DMS53 (cell line): ENCODE measurements at regions not wholly inside any gene's neighbourhood (a gene's known extent, or its start where the extent isn't known, plus 50 kb on each side); places are given as distances from the start of the nearest gene placed in this dataset.

Experiments
- DNase-seq: peaks from one replicate; lab custom pipeline; 2025; lab: John Stamatoyannopoulos, UW

DNA sequence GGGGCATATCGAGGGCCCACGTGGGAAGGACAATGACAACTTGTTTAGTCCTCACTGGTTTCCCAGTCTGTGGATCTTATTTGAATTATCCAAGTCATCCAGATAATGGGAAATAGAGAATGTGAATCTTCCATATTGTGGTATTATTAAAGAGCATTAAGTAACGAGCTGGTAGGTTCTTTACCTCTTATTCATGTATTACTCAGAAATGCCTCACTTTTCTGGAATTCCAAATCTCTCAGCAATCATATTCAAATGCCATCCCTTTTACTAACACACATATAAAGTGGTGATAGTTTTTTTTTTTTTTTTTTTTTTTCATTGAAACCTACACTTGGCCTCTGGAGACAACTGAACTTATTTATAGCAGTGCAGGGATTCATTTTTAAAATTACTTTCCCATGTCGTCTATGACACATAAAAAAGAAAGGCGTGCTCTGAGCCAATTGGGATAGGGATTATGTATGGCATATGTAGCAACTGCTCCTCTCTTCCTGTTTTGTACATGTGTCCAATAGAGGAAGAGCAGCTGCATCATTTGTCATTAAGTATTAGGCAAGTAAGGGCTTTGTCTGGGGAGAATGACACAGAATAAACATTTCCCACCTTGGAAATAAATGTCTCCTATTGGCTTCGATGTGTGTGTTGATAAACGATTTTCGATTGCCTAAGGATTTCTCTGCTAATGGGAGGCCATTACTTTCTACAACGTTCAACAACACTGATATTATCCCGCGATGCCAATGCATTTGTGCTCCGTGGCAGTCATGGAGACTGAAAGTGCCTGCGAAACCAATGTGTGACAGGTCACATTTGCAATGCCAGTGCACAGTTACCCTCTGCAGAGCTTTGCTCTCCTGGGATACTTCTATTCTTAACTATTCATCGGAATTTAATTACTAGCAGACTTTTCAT is 78.6 kb upstream of the IFNG-AS1 start:
- no peak for DNase-seq

DNA sequence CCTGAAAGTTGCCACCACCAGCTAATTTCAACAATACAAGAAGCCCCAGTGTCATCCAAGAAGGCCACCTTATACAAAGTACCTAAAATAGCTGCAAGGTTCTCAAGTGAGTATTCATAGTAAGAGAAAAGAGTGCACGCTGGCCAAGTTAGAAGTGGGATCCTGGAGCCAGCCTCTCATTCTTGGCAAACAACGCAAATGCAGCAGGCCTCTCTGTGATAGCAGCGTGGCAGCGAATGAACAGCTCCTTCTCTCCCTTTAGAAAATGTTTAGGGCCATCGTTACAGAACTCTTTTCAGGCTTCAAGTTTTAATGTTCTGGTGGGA is 78.0 kb upstream of the IFNG-AS1 start:
- no peak for DNase-seq

DNA sequence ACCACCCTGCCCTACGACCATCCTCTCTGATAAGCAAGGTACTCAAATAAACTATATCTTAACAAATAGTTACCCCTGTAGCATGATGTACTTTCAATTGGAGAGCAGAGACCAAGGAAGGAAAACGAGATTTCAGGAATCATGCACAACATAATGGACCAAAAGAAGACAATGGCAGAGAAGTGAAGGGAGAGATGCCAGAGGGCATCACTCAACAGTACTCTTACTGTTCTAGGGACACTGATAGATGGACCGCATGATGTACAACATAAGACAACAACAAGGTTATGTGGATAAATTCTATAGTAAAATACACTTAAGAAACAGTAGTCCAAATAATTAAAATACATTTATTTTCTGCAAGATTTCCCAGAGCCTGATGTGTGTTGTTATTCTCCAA is 77.5 kb upstream of the IFNG-AS1 start:
- DNase-seq = no peak

DNA sequence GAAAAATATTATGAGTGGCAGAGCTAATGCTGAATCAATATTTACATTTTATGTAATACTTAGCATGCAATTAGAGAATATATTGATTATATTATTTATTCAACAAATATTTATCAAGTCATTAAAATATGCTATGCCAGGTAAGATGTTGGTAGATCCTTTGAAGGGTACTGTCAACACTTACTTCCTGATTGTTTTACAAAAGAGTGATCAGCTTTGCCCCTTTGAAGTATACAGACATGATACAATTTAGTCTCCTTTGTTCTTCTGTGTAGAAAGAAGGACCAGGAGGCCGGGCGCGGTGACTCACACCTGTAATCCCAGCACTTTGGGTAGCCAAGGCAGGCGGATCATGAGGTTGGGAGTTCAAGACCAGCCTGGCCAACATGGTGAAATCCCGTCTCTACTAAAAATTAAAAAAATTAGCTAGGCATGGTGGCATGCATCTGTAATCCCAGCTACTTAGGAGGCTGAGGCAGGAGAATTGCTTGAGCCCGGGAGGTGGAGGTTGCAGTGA is 73.9 kb upstream of the IFNG-AS1 start:
- peak; percentile 94 for DNase-seq

DNA sequence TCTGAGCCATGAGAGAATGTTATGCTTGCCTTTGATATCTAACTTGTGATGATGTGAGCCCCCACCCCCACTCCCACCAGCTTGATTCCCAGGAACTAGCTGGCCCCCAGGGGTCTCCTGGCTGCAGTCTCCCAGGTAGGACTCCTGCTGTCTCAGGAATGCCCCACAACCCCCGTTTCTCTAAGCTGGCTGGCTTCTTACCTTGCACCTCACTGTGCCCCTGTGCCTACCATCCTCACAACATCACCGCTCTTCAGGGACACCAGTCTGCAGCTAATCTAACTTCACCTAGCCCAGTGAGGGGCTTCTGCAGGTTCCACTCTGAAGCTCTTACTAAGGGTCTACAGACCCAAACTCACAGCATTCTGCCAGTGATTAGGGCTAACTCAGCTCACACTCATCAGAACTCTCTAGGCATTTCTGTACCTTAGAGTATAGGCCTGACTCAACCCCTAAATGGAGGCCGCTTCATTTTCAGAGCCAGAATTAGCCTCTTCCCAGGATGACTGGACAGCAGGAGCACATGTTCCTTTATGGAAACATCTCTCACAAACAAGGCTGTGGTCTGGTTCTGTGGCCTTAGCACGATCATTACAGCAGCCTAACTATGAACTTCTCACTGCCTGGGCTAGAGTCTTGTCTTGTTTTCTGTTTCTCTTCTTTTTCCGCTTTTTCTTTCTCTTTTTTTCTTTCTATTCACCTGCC is 72.8 kb upstream of the IFNG-AS1 start:
- DNase-seq = peak; percentile 19

DNA sequence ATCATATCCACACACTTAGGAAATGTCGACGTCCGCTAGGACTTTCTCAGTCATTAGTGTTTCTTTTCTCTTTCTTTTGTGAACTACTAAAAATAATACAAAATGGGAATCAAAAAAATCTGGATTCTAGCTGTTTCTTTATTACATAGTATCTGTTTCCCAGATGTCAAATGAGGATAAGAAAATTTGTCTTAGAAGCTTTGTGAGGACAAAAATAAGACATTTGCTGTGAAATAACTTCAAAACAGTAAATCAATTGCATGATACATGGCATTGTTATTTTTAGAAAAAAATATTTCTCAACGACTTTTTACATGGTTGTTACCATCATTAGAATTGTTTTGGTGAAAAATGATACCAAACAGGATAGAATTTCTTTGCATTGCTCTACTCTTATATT is 71.4 kb upstream of the IFNG-AS1 start:
- DNase-seq = no peak

DNA sequence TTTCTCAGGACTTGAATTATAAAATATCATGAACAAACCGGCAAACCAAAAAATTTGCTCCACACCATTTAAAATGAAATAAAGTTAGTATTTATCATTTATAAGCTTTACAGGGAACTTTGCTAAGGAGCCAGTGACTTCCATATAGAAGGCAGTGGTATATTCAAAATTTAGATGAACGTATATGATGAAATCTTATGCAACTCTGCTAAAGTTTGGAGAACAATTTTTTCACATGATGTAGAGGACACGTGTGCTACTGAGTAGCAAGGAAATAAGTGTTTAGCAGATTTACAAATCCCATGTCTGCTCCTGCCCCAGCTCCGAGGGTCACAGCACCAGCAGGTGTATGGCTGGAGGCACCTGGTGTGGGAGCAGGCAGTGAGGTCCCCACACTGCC is 70.8 kb upstream of the IFNG-AS1 start:
- DNase-seq = no peak

DNA sequence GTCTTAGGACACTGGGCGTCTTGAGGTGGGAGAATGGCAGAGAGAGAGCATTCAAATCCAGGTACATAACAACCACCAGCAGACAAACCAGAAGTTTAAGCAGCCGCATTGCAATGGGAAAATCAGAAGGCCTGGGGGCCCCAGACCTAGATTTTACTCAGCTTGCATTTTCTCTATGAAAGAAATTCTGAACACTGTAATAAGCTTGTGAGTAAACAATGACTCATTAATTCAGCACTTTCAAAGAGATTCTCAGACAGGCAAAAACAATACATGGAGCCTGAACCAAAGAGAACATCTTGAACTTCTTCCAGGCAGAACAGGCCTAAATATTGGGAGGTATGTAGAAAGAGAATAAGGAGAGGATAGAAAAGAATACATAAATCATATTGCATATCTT is 69.8 kb upstream of the IFNG-AS1 start:
- peak; percentile 77 for DNase-seq

DNA sequence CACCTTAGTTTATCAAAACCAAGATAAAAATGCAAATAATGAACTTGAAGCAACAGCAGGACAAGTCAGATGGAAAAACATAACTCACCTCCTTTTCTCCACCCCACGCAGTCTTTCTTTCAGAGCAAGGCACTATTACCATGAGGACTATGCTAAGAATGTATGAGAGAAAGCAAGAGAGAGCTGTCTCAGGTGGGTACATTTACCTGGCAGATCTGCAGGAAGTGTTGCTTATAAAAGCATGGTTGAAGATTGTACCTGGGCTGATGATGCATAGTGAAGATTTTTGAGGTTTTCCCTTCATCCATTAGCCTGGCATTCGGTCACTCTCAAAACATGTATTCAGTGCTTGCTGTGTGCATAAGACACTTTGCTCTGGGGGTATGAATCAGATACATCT is 68.8 kb upstream of the IFNG-AS1 start:
- DNase-seq = no peak

DNA sequence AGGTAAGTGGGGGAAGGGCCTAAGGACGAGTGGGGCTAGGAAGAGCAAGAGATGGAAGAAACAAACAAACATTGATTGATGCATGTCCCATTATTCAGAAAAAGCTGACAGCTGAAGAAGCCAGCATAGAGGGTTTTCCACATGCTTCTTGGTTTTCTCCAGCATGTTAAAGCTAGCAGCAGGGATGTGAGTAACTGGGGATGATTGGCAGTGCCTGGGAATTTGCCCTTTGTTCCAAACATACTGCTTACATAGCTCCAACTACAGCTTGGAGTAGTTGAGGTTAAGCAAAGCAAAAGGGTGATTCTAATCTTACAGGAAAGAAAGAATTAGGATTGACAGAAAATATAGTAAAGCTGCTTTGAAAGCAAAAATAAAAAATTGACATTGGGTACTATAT is 68.0 kb upstream of the IFNG-AS1 start:
- DNase-seq = peak; percentile 18

DNA sequence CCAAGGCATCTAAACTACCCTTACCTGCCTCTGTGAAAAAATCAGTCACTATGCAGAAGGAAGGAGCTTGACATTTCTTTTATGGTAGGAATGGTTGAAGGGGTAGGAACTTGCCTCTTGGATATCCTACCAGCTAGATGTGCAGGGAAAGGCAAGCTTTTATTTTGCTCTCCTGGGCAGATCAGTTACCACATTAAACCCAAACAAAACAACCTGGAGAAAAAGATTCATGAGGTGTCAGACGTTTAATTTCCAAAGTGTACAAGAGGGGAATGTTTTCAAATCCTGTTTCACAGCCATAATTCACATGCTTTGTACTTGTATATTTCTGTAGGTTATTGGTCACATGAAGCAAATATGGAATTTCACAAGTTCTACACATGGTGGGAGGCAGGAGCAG is 67.0 kb upstream of the IFNG-AS1 start:
- no peak for DNase-seq

DNA sequence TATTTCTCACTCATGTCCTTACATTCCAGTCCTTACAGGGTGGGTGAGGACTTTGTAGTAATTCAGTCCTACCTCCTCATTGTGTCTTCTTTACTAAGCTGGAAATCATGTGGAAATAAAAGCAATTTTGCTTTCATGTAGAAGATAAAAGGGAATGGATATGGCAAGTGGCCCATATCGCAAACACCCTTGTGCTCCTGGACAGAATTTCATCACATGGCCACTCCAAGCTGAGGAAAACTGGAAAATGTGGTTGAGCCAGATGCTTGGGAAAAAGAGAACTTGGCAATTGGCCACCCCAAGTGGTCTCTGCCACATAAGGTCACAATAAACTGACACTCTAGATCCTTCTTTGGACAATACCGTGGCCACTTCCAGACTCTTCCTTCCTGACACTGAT is 64.2 kb upstream of the IFNG-AS1 start:
- DNase-seq = peak; percentile 81

DNA sequence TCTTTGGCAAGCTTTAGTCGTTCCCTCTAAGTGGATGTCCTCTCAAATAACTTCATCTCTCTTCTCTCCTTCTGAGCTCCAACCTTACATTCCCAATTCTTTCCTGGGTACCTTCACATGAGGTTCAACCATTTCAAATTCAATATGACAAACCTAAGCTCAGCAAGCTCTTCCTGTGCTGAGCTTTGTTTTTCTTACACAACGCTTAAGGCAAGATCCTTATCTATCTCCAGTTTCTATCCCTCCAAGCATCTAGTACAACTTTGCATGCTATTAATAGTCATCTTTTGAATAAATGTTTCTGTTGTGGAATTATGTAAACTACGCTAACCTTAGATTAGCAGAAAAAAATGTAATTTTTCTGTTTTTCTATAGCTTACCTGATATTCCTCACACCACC is 63.7 kb upstream of the IFNG-AS1 start:
- DNase-seq = no peak

DNA sequence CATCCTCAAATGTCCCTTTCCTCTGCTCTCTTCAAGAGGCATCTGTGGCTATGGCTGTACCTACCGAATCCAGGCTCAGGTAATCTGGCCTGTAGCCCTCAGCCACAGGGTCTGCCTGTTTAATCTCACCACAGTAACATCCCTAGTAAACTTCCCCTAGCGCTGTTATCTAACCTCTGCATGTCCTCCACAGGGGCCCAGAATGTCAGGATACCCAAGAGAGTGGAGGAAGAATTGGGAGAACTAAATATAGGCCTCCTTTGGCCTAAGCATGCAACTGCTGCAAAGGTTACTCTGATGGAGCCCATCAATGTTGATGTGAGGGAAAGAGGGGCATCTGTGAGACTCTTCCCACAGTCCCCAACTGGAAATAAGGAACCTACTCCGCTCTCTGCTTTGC is 63.2 kb upstream of the IFNG-AS1 start:
- no peak for DNase-seq

DNA sequence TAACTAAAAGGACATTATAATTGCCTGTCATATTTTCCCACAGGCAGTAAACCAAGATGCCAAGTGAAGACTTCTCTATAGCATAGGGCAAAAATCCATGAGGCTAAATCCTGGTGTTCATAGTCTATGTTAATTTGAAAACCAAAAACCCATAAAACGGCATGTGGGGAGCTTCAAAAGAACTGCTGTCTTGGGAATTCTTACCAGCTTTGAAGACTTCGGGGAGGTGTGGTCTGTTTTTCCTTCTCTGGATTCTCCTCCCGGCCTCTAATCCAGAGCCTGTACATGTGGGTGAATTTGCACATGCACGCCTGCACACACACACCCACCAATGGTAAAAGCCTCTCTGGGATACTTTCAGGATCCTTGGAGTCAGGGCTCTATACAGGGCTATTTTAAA is 61.9 kb upstream of the IFNG-AS1 start:
- no peak for DNase-seq

DNA sequence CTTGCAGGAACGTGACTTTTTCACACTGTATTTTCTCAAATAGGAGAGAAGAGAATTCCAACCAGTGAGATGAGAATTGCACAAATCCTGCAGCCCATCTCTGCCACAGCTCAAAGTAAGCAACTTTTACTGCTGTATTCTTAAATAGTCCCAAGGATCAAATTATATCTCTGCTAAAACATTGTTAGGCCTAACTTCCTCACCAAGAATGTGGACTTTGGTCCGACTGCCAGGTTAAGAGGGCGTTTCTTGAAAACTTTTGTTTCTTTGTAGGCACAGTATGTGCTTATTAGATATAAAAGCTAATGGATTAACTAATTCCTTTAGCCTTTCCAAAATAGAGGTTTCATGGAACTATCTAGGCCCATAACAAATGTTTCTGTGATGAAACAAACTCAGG is 61.4 kb upstream of the IFNG-AS1 start:
- DNase-seq = no peak

DNA sequence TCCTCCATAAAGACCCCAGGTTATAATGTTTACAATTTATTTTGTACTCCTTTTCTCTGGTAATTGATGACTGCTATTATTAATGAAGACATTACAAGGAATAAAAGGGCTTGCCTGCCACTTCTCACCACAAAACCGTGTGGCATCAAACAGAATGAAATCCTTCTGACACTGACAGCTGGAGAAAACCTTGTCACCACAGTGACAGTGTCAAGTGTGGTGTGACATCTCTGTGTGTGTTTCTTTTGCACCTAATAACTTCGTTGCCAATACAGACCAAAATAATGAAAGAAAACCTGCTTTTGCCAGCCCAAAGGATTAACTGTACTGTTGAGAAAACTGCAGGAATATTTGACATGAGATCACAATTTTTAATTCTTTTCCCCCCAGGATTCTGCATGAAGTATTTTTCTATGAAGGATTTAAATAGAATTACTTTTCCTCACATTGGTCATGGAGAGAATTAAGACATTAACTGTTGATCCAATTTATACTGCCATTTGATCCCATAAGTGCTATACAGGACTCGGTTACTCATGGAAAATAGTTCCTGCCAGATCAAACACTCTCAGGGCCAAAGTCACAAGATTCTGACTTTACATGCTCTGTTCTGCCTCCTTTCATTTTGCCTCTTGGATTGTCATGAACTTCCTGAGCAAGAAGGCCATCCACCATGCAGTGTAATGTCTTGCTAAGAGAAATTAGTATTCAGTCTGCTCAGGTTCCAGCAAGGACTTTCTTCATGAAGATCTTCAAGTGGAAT is 60.4 kb upstream of the IFNG-AS1 start:
- DNase-seq = no peak

DNA sequence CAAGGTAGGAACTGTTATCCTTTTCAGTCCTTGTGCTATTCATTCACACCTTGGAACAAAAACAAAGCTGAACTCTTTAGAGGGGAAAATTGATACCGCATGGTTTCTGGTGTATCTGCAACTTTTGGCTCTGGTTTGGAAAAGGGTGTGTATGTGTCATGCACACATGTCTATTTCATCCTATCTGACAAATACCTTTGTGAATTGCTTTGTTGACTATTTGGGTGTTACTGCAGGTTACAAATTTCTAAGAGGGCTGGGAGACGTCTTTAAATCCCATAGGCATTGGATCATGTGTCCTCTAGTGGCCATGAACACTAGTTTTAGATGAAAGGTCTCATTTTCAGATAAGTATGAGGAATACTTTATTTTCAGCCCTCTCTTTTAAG is 59.9 kb upstream of the IFNG-AS1 start:
- no peak for DNase-seq

DNA sequence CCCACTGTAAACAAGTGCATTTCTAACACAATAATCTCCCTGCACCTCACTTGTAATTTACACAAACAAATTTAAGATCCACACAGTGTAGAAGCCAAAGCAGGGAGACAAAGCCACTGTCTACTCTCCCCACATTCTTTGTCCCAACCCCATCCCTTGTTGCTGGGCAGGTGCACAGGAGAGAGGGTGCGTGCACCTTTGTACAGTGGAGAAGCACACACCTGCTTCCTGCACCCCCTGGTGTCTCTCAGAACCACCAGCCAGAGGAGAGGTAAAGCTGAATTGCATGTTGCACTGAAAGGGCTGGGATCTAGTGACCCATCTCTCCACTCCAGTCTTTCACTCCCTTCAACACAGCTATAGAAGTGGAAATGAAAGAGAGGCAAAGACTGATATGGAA is 51.4 kb upstream of the IFNG-AS1 start:
- DNase-seq = peak; percentile 81
